Hepatocyte (in vitro differentiated cells): ENCODE measurements at regions not wholly inside any gene's neighbourhood (a gene's known extent, or its start where the extent isn't known, plus 50 kb on each side); places are given as distances from the start of the nearest gene placed in this dataset. TPM values are rescaled to one million over a fixed set of nuclear protein-coding genes. Genes with fewer than 3 reads are reported as not detected.

Source experiments
- small RNA-seq: library from RNA; depleted of rRNA; stranded (forward); fragments of <200 nt; gene quantifications from one replicate; pipeline ENCODE3, GENCODE V24; 2014

Small RNA genes in the stretch of these regions (small RNA-seq; reads per million reads assigned to genes)
- not detected for gene RNU6-931P
